ENCODE measurements at regions not wholly inside any gene's neighbourhood (a gene's known extent, or its start where the extent isn't known, plus 50 kb on each side); places are given as distances from the start of the nearest gene placed in this dataset.

DNA sequence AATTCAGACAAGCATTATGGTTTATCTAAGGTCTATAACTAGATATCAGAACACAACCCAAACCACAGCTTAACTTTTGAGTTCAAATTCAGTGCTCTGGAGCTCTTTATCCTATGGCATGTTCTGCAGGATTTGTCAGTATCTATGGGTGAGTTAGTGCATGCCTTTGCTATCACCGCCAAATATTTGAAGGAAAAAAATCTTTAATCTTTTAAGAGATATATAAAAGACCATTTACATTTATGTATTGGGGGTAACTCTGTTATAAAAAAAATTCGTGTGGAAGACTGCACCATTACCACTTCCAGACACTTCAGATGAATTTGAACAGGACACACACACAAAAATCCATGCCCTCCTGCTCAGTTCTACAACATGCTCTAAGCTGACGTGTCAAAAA is 313.5 kb upstream of the CHORDC1 start:
- TF ChIP-seq, protein P1, sequence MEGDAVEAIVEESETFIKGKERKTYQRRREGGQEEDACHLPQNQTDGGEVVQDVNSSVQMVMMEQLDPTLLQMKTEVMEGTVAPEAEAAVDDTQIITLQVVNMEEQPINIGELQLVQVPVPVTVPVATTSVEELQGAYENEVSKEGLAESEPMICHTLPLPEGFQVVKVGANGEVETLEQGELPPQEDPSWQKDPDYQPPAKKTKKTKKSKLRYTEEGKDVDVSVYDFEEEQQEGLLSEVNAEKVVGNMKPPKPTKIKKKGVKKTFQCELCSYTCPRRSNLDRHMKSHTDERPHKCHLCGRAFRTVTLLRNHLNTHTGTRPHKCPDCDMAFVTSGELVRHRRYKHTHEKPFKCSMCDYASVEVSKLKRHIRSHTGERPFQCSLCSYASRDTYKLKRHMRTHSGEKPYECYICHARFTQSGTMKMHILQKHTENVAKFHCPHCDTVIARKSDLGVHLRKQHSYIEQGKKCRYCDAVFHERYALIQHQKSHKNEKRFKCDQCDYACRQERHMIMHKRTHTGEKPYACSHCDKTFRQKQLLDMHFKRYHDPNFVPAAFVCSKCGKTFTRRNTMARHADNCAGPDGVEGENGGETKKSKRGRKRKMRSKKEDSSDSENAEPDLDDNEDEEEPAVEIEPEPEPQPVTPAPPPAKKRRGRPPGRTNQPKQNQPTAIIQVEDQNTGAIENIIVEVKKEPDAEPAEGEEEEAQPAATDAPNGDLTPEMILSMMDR (conservative IDR thresholded peaks at IDR 0.05 in 1 of 2, IDR thresholded peaks at IDR 0.05 in 1 of 2; ENCODE audit: extremely low read depth in 1 of 2, insufficient read depth in 1 of 2, low read depth in 1 of 2, low read length in 2 of 2): no peak
- no peak for TF ChIP-seq EZH2 (IDR thresholded peaks at IDR 0.05; ENCODE audit: borderline replicate concordance, low read length)
